AG08396 (cell line): ENCODE measurements at regions not wholly inside any gene's neighbourhood (a gene's known extent, or its start where the extent isn't known, plus 50 kb on each side); places are given as distances from the start of the nearest gene placed in this dataset.
"Not testable (repeated sequence)": the region's sequence is repeated elsewhere in the genome, so short reads cannot be mapped to it uniquely, and the experiment has no call there.

Experiments used
- DNase-seq: peaks from one replicate; pipeline ENCODE4 v3.0.0; 2012; ENCODE audit warnings: low spot score, mixed read lengths

GRCh38 chr18:78457731-78458130 is 521.9 kb upstream of the SALL3 start:
- DNase-seq = no peak

DNA sequence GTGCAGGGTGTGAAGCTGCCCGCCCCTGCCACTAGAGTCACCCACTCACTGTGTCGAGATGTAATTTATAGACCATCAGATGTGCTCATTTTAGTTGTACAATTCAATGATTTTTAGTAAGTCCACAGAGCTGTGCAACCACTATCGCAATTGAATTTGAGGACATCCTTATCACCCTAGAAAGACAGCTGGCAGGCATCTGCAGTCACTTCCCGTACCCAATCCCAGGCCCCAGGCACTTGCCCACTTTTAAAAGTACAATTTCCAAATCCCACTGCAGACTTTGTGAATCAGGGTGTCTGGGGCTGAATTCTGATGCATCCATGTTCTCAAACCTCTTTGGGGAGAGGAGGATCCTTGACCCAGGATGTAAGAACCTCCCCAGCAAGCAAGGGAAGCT is 521.3 kb upstream of the SALL3 start:
- DNase-seq = no peak

DNA sequence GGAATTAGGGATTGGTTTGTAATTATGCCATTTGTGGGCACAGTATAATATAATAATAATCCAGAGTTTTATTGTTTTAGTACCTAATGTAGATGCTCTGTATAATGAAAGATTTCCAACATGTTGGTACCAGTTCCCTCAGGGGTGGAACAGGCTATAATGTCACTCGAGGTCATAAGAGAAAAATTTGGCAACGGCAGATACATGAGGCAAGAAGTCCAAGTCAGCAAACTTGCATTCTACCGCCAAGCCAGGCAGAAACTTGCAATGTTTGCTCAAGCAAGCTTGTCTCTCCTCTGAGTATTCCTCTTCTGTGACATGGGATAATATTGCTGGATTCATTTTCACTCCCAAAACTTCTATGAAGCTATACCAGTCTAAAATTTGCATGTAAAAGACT is 520.0 kb upstream of the SALL3 start:
- DNase-seq = no peak

- no peak for DNase-seq
Measured at GRCh38 chr18:78460558-78460957, 519.1 kb upstream of the SALL3 start.

- no peak for DNase-seq
Measured at GRCh38 chr18:78473563-78473962, 506.1 kb upstream of the SALL3 start.

DNA sequence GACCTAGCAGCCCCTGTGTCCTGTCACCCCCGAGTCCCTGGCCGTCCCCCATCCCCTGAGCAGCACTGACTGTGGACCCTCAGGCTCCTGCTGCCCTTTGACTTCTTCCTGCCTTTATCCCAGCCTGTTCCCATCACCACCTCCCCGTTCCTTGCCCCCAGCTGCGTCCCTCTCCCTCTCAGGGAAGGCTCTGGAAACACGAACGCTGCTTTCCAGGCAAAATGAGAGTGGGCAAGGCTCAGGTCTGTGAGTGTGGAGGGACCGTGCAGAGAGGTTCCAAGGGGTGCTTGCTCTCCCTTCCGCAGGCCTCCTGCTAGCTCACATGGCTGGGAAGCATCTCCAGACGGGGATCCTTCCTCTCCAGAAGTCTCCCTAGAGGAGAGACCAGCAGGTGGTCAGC is 501.8 kb upstream of the SALL3 start:
- DNase-seq = no peak

GRCh38 chr18:78479443-78479842 is 500.2 kb upstream of the SALL3 start:
- DNase-seq = no peak

- DNase-seq = no peak
Measured at GRCh38 chr18:78480262-78481054, 499.2 kb upstream of the SALL3 start.

GRCh38 chr18:78482378-78482777 is 497.2 kb upstream of the SALL3 start:
- DNase-seq = no peak

DNA sequence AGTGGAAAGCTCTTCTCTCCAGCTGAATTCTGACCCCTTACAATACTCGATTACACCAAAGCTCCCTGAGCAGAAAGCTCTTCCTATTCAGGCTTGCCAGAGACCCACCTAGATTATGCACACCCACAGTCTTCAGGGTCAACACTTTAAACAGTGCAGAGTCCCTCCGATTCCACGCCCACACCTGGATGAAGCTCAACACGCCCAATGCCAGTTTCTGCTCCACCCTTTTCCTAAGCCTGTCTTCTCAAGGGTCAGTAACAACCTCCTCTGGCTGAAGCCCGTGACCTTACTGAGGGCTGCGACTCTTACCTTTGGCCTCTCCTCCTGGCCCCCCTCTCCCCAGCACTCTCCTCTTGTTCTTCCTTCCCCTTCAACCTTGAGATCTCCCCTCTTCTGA is 492.0 kb upstream of the SALL3 start:
- DNase-seq = no peak

DNA sequence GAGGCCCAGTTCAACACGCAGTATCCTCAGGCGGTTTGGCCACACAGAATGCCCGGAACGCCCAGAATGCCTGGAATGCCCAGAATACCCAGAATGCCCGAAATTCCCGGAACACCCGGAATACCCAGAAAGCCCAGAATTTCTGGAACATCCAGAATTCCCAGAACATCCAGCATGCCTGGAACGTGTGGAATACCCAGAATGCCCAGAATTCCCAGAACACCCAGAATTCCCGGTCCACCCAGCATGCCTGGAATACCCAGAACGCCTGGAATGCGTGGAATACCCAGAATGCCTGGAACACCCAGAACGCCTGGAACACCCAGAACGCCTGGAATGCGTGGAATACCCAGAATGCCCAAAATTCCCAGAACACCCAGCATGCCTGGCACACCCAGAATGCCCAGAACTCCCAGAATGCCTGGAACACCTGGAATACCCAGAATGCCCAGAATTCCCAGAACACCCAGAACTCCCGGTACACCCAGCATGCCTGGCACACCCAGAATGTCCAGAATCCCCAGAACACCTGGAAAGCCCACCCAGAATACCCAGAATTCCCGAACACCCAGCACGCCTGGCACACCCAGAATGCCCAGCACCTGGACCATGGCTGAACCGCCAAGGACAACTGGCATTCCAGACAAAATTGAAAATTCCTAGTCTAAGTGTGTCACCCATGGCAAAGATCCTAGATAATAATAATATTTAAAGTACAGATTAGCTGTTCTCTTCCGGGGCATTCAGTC is 487.4 kb upstream of the SALL3 start:
- no peak for DNase-seq

DNA sequence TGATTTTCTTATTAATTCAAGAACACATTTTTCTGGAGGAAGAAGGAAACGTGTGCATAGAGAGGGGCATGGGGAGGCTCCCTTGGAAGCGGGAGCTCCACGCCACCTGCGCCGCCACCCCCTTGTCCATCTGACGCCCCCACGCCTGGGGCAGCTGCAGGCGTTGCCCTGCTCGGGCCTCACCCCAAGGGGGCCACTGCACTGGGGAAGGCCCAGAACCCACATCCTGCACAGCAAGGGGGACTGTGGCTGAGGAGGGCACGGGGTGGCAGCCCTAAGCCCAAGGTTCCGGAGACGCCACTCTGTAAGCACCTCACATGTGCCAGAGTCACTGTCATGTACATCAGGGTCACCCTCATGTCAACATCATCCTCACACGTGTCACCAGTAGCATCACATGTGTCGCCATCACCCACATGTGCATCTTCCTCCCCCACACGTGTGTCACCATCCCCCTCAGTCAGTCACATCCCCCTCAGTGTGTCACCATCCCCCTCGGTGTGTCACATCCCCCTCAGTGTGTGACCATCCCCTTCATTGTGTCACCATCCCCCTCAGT is 486.7 kb upstream of the SALL3 start:
- no peak for DNase-seq

- DNase-seq = not testable (repeated sequence)
Measured at GRCh38 chr18:78493490-78493889, 486.1 kb upstream of the SALL3 start.

GRCh38 chr18:78494204-78495085 is 485.2 kb upstream of the SALL3 start:
- no peak for DNase-seq

GRCh38 chr18:78495550-78495949 is 484.1 kb upstream of the SALL3 start:
- DNase-seq = no peak

DNA sequence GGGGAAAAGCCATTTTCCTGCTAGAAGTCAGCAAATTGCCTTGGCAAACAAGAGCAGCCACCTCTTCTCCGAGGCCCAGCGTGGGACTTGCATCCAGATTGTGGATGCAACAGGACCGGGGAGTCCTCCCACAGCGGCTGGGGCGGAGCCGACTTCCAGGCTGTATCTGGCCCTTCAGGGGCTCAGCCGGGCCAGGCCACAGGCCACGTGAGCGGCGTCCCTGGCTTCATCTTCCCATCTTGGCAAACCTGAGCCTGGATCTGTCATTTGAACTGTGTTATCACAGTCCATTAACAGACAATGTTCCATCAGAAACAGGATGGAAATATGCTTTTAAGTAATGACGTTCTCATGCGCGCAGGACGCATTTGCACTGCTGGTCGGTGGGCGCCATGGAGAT is 483.5 kb upstream of the SALL3 start:
- no peak for DNase-seq

GRCh38 chr18:78497641-78498040 is 482.0 kb upstream of the SALL3 start:
- DNase-seq = no peak

GRCh38 chr18:78499586-78499985 is 480.0 kb upstream of the SALL3 start:
- no peak for DNase-seq

DNA sequence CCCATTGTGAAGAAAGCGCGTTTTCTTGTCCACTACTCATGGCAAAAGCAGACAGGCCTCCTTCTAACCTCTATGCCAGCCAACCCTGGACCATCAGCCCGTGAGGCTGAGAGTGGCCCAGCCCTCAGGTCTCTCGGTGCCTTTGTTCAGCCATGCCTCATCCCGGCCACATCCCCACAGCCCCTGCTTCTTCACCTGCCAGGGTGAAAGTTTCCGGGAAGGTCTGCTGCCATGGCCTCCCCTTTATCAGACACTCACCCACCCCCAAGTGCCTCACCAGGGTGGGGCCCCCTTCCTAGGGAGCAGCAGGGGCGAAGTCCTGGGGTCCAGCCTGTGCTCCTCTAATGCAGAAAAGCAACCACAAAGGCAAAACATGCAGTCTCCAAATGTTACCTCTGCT is 478.4 kb upstream of the SALL3 start:
- no peak for DNase-seq

GRCh38 chr18:78503129-78503528 is 476.5 kb upstream of the SALL3 start:
- DNase-seq = no peak

- DNase-seq = no peak
Measured at GRCh38 chr18:78505851-78506461, 473.7 kb upstream of the SALL3 start.

- DNase-seq = no peak
Measured at GRCh38 chr18:78507217-78507616, 472.4 kb upstream of the SALL3 start.
